ENCODE measurements at regions not wholly inside any gene's neighbourhood (a gene's known extent, or its start where the extent isn't known, plus 50 kb on each side); places are given as distances from the start of the nearest gene placed in this dataset.

- TF ChIP-seq, protein P1, sequence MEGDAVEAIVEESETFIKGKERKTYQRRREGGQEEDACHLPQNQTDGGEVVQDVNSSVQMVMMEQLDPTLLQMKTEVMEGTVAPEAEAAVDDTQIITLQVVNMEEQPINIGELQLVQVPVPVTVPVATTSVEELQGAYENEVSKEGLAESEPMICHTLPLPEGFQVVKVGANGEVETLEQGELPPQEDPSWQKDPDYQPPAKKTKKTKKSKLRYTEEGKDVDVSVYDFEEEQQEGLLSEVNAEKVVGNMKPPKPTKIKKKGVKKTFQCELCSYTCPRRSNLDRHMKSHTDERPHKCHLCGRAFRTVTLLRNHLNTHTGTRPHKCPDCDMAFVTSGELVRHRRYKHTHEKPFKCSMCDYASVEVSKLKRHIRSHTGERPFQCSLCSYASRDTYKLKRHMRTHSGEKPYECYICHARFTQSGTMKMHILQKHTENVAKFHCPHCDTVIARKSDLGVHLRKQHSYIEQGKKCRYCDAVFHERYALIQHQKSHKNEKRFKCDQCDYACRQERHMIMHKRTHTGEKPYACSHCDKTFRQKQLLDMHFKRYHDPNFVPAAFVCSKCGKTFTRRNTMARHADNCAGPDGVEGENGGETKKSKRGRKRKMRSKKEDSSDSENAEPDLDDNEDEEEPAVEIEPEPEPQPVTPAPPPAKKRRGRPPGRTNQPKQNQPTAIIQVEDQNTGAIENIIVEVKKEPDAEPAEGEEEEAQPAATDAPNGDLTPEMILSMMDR (IDR thresholded peaks at IDR 0.05) = no peak
- no peak for TF ChIP-seq POLR2A (IDR thresholded peaks at IDR 0.05)
Measured at GRCh38 chr2:198401644-198402043, 597.3 kb downstream of the PLCL1 start.
